GM10248 (cell line): ENCODE measurements at regions not wholly inside any gene's neighbourhood (a gene's known extent, or its start where the extent isn't known, plus 50 kb on each side); places are given as distances from the start of the nearest gene placed in this dataset.

Source experiments
- CTCF ChIA-PET: fragments of 300-600 bp; sonication (Branson Sonifier 250); formaldehyde crosslinking; extraction: SDS; loops from one replicate; lab custom pipeline; 2021; ENCODE audit warnings: antibody characterized with exemption; lab: Yijun Ruan, JAX
- POLR2A ChIA-PET: fragments of 350-650 bp; sonication (Branson Sonifier 250); formaldehyde crosslinking; extraction: SDS; loops from one replicate; lab custom pipeline; 2020; ENCODE audit warnings: antibody characterized with exemption; lab: Yijun Ruan, JAX
- DNase-seq: peaks from one replicate; pipeline ENCODE4 v3.0.0; 2012; ENCODE audit errors: extremely low spot score
- TF ChIP-seq, protein P1 (sequence below): IDR thresholded peaks from 2 replicates; pipeline ENCODE4 v1.5.1; 2012; ENCODE audit warnings: mild to moderate bottlenecking, low read depth; ENCODE audit errors: extremely low read depth, missing control alignments, control extremely low read depth

DNA sequence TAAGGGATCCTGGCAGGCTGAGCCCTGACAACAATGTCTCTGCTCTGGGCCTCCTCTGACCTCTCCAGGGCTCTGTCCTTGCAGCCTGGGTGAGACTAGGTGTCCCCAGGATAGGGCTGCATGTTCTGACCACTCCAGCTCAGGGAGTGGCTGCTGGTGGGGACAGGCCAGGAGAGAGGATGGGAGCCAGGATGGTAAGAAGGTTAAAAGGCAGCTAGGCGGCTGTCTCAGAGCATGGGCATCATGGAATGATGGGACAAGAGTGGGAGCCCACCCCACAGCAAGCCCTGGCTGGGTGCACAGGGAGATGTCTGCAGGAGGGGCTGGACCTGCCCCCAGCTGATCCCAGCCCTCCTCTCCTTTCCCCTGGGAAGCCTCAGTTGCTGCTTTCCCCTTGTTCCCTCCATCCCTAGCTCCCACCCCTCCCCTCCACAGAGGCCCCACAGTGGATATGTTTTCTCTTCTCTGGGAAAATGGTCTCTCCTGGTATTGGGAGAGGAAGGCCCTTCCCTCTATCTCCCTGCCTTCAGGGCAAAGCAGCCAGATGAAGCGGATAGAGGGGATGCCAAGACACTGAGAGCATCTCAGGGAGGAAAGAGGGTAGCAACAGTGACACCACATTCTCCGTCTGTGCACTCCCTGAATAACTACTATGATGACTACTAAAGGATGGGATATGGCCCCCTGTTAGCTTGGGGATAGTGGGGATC, 334.3 kb downstream of the DYSF start:
- TF ChIP-seq, protein P1, sequence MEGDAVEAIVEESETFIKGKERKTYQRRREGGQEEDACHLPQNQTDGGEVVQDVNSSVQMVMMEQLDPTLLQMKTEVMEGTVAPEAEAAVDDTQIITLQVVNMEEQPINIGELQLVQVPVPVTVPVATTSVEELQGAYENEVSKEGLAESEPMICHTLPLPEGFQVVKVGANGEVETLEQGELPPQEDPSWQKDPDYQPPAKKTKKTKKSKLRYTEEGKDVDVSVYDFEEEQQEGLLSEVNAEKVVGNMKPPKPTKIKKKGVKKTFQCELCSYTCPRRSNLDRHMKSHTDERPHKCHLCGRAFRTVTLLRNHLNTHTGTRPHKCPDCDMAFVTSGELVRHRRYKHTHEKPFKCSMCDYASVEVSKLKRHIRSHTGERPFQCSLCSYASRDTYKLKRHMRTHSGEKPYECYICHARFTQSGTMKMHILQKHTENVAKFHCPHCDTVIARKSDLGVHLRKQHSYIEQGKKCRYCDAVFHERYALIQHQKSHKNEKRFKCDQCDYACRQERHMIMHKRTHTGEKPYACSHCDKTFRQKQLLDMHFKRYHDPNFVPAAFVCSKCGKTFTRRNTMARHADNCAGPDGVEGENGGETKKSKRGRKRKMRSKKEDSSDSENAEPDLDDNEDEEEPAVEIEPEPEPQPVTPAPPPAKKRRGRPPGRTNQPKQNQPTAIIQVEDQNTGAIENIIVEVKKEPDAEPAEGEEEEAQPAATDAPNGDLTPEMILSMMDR, result no peak
- POLR2A ChIA-PET, result no interaction called here
- CTCF ChIA-PET, result interaction anchor here (0.8 to 2.0 kb wide), 2 partner anchors 9 to 10 kb away, joined by 5 to 6 read pairs; no protein-coding TSS in a partner anchor
- no peak for DNase-seq

- DNase-seq, result no peak
- POLR2A ChIA-PET, result no interaction called here
- TF ChIP-seq, protein P1, result no peak
- CTCF ChIA-PET, result interaction anchor here (1.0 kb wide), 1 partner anchor 11 kb away, joined by 3 read pairs; no protein-coding TSS in a partner anchor
Observed at GRCh38 chr2:71787108-71787415, 333.7 kb downstream of the DYSF start.

DNA sequence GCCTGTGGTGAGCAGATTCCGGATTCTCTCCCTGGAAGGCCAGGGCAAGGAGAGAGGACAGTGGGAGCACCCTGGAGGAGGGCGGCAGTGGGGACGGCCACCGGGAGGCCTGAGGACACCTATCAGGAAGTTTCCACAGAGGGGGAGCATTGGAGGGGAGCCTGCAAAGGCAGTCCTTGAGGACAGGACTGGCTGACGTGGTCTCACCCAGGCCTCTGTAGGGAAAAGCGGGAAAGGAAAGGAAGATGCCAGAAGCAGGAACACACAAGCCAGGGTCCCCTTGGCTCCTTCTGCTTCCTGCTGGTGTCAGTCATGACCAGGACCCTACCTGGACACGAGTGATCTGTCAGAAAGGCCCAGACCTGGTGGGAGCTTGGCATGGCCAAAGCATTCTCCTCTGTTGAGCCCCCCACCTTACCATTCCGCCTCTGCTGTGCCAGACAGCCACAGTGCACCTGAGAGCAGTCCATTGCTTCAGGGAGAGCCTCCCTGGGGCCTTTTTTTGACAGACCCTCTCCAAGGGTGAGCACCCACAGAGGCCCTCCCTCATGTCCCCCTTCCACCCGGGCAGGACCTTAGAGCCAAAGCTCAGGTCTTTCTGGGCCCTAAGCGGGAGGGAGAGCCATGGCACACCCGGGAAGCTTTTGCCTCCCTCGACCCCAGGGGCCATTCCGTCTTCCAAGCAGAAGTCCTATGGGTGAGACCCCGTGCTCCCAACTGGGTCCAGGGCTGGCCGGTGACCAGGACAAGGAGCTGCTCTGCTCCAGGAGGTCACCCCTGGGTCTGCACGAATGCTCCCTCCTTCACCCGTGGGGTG, 333.1 kb downstream of the DYSF start:
- TF ChIP-seq, protein P1, result no peak
- POLR2A ChIA-PET, result no interaction called here
- no peak for DNase-seq
- CTCF ChIA-PET, result interaction anchor here (1.0 kb wide), 1 partner anchor 11 kb away, joined by 3 read pairs; no protein-coding TSS in a partner anchor

GRCh38 chr2:71785516-71785981, 332.2 kb downstream of the DYSF start:
- TF ChIP-seq, protein P1, result no peak
- no peak for DNase-seq
- ChIA-PET POLR2A (no interaction called here), CTCF (interaction anchor here (1.8 kb wide), 1 partner anchor 11 kb away, joined by 6 read pairs; no protein-coding TSS in a partner anchor)

- POLR2A ChIA-PET, result no interaction called here
- DNase-seq, result peak; percentile 6
- TF ChIP-seq, protein P1, result no peak
- CTCF ChIA-PET, result interaction anchor here (1.8 kb wide), 1 partner anchor 12 kb away, joined by 6 read pairs; no protein-coding TSS in a partner anchor
Observed at GRCh38 chr2:71784734-71785511, 331.6 kb downstream of the DYSF start.

DNA sequence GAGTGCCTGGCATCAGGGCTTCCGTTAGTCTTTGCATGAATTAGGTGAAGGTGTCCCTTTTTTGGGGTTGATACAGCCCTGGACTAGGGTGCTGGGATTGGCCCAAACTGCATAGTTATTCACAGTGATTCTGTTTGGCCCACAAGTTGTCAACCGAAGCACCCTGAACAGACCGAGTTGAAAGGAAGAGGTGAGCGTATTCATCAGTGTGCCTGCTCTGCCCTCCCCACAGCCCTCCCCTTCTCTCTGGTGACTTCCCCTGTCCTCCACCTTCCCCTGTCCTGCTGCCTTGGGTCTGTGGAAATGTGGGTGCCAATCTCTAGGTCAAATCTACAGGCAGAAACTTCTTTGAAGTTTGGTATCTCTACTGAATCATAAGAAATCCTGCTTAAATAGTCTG, 330.5 kb downstream of the DYSF start:
- ChIA-PET POLR2A (no interaction called here), CTCF (interaction anchor here (1.8 kb wide), 1 partner anchor 13 kb away, joined by 6 read pairs; no protein-coding TSS in a partner anchor)
- TF ChIP-seq, protein P1, result no peak
- peak; percentile 2 for DNase-seq
